HepG2 (cell line): ENCODE measurements at regions not wholly inside any gene's neighbourhood (a gene's known extent, or its start where the extent isn't known, plus 50 kb on each side); places are given as distances from the start of the nearest gene placed in this dataset.

ENCODE experiments used
- ATAC-seq: fragments of 200-7000 bp; cut with Tn5 transposase; 3 replicates; pipeline ENCODE4 v1.9.1; 2020; ENCODE audit warnings: mild to moderate bottlenecking, moderate library complexity
- BruUV-seq: library from RNA; stranded (reverse); fragments of 400-500 nt; replicated peaks from 2 replicates; lab custom pipeline; 2021; lab: Mats Ljungman, UMichigan
- CTCF ChIA-PET: fragments of 300-600 bp; formaldehyde crosslinking; extraction: SDS; loops from one replicate; lab custom pipeline; 2021; ENCODE audit warnings: low total read pairs, inconsistent platforms, low intra/inter-chr PET ratio; lab: Yijun Ruan, JAX
- POLR2A ChIA-PET: fragments of 350-600 bp; sonication (Branson Sonifier 250); formaldehyde crosslinking; loops from one replicate; lab custom pipeline; 2020; ENCODE audit warnings: antibody characterized with exemption, inconsistent platforms; lab: Yijun Ruan, JAX
- DNase-seq: peaks from one replicate; pipeline ENCODE4 v3.0.0-alpha.2; 2015; ENCODE audit warnings: low spot score
- FAIRE-seq: peaks from 3 replicates; lab custom pipeline; 2011; peaks lifted over from hg19 to GRCh38; lab: Jason Lieb, UNC
- H2AFZ ChIP-seq: one replicate; pipeline ENCODE4 v1.6.1; 2011; ENCODE audit warnings: low read length, inconsistent platforms
- H3K27ac ChIP-seq: fragments of 300-600 bp; 3 replicates; pipeline ENCODE4 v1.8.0; 2011; ENCODE audit warnings: mixed run types, mild to moderate bottlenecking, mixed read lengths, low read length, inconsistent platforms; ENCODE audit not compliant: insufficient read depth; ENCODE audit errors: extremely low read length
- H3K27me3 ChIP-seq, 2 experiments: fragments of 200-600 bp in 1 of 2; 2 replicates in 1 of 2; 3 replicates in 1 of 2; pipeline versions ENCODE4 v1.6.0 to v1.8.0; 2011; ENCODE audit warnings: low read length in 2 of 2, mild to moderate bottlenecking in 2 of 2, moderate library complexity in 2 of 2, inconsistent platforms in 1 of 2; ENCODE audit not compliant: insufficient read depth in 2 of 2, control insufficient read depth in 1 of 2
- H3K36me3 ChIP-seq, 2 experiments: fragments of 200-600 bp in 1 of 2; replicated peaks in 1 of 2; 2 replicates in 1 of 2; 3 replicates in 1 of 2; pipeline versions ENCODE4 v1.5.1 to v1.8.0; 2011; ENCODE audit warnings: low read length in 2 of 2, inconsistent platforms in 1 of 2; ENCODE audit not compliant: insufficient read depth in 2 of 2, control insufficient read depth in 1 of 2
- H3K4me1 ChIP-seq: 2 replicates; pipeline ENCODE4 v1.5.1; 2012; ENCODE audit warnings: low read length, inconsistent platforms; ENCODE audit not compliant: insufficient read depth
- H3K4me2 ChIP-seq: 2 replicates; pipeline ENCODE4 v1.6.0; 2011; ENCODE audit warnings: low read depth, low read length, inconsistent platforms
- H3K4me3 ChIP-seq, 3 experiments: fragments of 200-600 bp in 1 of 3; sonication (generic), shearing (Covaris generic) in 1 of 3; replicated peaks in 1 of 3; 2 replicates each; pipeline ENCODE4 v1.5.1; 2011 to 2016; ENCODE audit warnings: low read length in 3 of 3, inconsistent platforms in 2 of 3, low read depth in 2 of 3, mild to moderate bottlenecking in 2 of 3, control low read depth in 1 of 3, mixed read lengths in 1 of 3; ENCODE audit not compliant: insufficient read depth in 1 of 3
- H3K79me2 ChIP-seq: one replicate; pipeline ENCODE4 v1.6.1; 2011; ENCODE audit warnings: low read length, inconsistent platforms; ENCODE audit not compliant: insufficient read depth
- H3K9ac ChIP-seq: 2 replicates; pipeline ENCODE4 v1.6.0; 2011; ENCODE audit warnings: mild to moderate bottlenecking, low read depth, low read length, inconsistent platforms; ENCODE audit not compliant: insufficient read depth
- H3K9me3 ChIP-seq: 2 replicates; pipeline ENCODE4 v1.5.1; 2012; ENCODE audit warnings: mild to moderate bottlenecking, low read length
- H4K20me1 ChIP-seq: 2 replicates; pipeline ENCODE4 v1.6.0; 2011; ENCODE audit warnings: inconsistent platforms, mild to moderate bottlenecking, low read length, moderate library complexity; ENCODE audit not compliant: insufficient read depth
- CHD2 ChIP-seq: IDR thresholded peaks from 2 replicates; pipeline ENCODE4 v1.6.1; 2011; ENCODE audit warnings: low read depth, low read length, improper control_type of control experiment
- CSRNP2 ChIP-seq: sonication (generic); formaldehyde crosslinking; conservative IDR thresholded peaks from 2 replicates; pipeline ENCODE4 v1.8.0; 2022; ENCODE audit warnings: low read depth, missing genetic modification reagents
- HCFC1 ChIP-seq: fragments of 150-350 bp; IDR thresholded peaks from 2 replicates; pipeline ENCODE4 v1.6.1; 2014; ENCODE audit warnings: low read depth, low read length
- MAZ ChIP-seq, 2 experiments: sonication (generic) in 1 of 2; formaldehyde crosslinking in 1 of 2; IDR thresholded peaks; 2 replicates each; pipeline versions ENCODE4 v1.5.0 to v1.6.1; 2012 to 2020; ENCODE audit warnings: low read depth in 2 of 2, mild to moderate bottlenecking in 2 of 2, borderline replicate concordance in 1 of 2, improper control_type of control experiment in 1 of 2, low read length in 1 of 2, missing genetic modification reagents in 1 of 2, moderate library complexity in 1 of 2
- MXD3 ChIP-seq: IDR thresholded peaks from 2 replicates; pipeline ENCODE4 v1.6.1; 2016; ENCODE audit warnings: mild to moderate bottlenecking, missing biosample characterization, missing genetic modification reagents
- USF2 ChIP-seq, 2 experiments: sonication (generic) in 1 of 2; formaldehyde crosslinking in 1 of 2; IDR thresholded peaks; 2 replicates each; pipeline versions ENCODE4 v1.5.1 to v1.6.1; 2011 to 2020; ENCODE audit warnings: borderline replicate concordance in 1 of 2, low read depth in 1 of 2, low read length in 1 of 2, mild to moderate bottlenecking in 1 of 2, missing genetic modification reagents in 1 of 2, moderate library complexity in 1 of 2
- ZNF512 ChIP-seq: sonication (generic); formaldehyde crosslinking; IDR thresholded peaks from 2 replicates; pipeline ENCODE4 v1.4.0; 2020; ENCODE audit warnings: mild to moderate bottlenecking, missing genetic modification reagents
- ZNF607 ChIP-seq: sonication (generic); formaldehyde crosslinking; IDR thresholded peaks from 2 replicates; pipeline ENCODE4 v1.5.1; 2020; ENCODE audit warnings: missing genetic modification reagents, mild to moderate bottlenecking, borderline replicate concordance
- WGBS: methylation state at CpG from one replicate; pipeline ENCODE4 v1.1.6; 2017; ENCODE audit warnings: low lambda C conversion rate; 5-methylcytosine and 5-hydroxymethylcytosine counted together
- in situ Hi-C: cut with HindIII; loops from 2 replicates; pipeline ENCODE4 v1.10.0; 2017; ENCODE audit warnings: low pct_unique_long_range_greater_than_20kb; ENCODE audit not compliant: extremely low pct_ligation_motif_present
- intact Hi-C: fragments of 100-400 bp; cut with micrococcal nuclease; formaldehyde crosslinking; loops from one replicate; pipeline ENCODE4 v1.10.0; 2022; ENCODE audit not compliant: unreplicated experiment
- TF ChIP-seq, protein P1 (sequence below): IDR thresholded peaks from 2 replicates; pipeline ENCODE4 v1.4.0; 2020; ENCODE audit warnings: mild to moderate bottlenecking, missing genetic modification reagents
- TF ChIP-seq, protein P2 (sequence below): sonication (generic); formaldehyde crosslinking; IDR thresholded peaks from 2 replicates; pipeline ENCODE4 v1.5.0; 2020; ENCODE audit warnings: mild to moderate bottlenecking, low read depth, missing genetic modification reagents, borderline replicate concordance
- TF ChIP-seq, protein P3 (sequence below): sonication (generic); formaldehyde crosslinking; IDR thresholded peaks from 2 replicates; pipeline ENCODE4 v1.4.0; 2020; ENCODE audit warnings: missing genetic modification reagents

DNA sequence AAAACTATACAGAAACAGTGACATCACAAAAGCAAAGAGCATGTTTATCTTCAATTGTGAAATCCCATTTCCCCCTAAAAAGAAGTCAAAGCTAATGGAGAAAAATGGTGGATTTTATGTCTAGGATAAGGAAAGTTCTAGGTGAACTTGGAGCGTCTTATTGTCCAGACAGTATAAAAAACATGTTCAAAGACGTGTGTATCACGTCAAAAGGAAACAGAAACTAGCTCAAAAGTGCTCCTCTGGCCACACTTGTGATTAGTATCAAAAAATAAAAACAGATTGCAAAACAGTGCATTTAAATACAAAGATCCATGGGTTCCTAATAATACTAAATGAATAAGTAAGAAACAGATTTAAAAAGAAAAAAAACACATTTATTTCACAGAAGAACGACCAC, 568.9 kb downstream of the ANXA1 start:
- H3K79me2 ChIP-seq: no peaks in the 10 kb centered on the region
- in situ Hi-C loops (no loop called here), intact Hi-C loops (no loop called here)
- no peak overlapping the region for H3K9ac ChIP-seq
- no peak for ATAC-seq
- WGBS: 4% methylated on average over 4 of the region's 4 CpGs
- ChIA-PET CTCF (no interaction called here), POLR2A (no interaction called here)
- H3K4me1 ChIP-seq: no peaks in the 10 kb centered on the region
- no peaks in the 10 kb centered on the region for H3K27me3 ChIP-seq
- H4K20me1 ChIP-seq: no peaks in the 10 kb centered on the region
- no peaks in the 10 kb centered on the region for H3K9me3 ChIP-seq
- H3K36me3 ChIP-seq: no peaks in the 10 kb centered on the region
- BruUV-seq: no TSS peak
- no peak for FAIRE-seq
- no peak overlapping the region for H3K4me3 ChIP-seq
- no peak overlapping the region for H3K4me2 ChIP-seq
- no peak overlapping the region for H3K27ac ChIP-seq
- no peak for DNase-seq
- H2AFZ ChIP-seq: no peak overlapping the region
- TF ChIP-seq ZNF512 (no peak), MAZ (IDR thresholded peaks at IDR 0.05; ENCODE audit: borderline replicate concordance, low read depth, low read length) (no peak), MAZ (CRISPR knock-in tag; IDR thresholded peaks at IDR 0.05; ENCODE audit: low read depth) (no peak), ZNF607 (CRISPR knock-in tag) (no peak), CSRNP2 (CRISPR knock-in tag) (no peak), MXD3 (CRISPR knock-in tag) (no peak), CHD2 (no peak), HCFC1 (no peak), USF2 (IDR thresholded peaks at IDR 0.05; ENCODE audit: low read depth, low read length) (no peak), USF2 (CRISPR knock-in tag; IDR thresholded peaks at IDR 0.05; ENCODE audit: borderline replicate concordance) (no peak)
- TF ChIP-seq, protein P1, sequence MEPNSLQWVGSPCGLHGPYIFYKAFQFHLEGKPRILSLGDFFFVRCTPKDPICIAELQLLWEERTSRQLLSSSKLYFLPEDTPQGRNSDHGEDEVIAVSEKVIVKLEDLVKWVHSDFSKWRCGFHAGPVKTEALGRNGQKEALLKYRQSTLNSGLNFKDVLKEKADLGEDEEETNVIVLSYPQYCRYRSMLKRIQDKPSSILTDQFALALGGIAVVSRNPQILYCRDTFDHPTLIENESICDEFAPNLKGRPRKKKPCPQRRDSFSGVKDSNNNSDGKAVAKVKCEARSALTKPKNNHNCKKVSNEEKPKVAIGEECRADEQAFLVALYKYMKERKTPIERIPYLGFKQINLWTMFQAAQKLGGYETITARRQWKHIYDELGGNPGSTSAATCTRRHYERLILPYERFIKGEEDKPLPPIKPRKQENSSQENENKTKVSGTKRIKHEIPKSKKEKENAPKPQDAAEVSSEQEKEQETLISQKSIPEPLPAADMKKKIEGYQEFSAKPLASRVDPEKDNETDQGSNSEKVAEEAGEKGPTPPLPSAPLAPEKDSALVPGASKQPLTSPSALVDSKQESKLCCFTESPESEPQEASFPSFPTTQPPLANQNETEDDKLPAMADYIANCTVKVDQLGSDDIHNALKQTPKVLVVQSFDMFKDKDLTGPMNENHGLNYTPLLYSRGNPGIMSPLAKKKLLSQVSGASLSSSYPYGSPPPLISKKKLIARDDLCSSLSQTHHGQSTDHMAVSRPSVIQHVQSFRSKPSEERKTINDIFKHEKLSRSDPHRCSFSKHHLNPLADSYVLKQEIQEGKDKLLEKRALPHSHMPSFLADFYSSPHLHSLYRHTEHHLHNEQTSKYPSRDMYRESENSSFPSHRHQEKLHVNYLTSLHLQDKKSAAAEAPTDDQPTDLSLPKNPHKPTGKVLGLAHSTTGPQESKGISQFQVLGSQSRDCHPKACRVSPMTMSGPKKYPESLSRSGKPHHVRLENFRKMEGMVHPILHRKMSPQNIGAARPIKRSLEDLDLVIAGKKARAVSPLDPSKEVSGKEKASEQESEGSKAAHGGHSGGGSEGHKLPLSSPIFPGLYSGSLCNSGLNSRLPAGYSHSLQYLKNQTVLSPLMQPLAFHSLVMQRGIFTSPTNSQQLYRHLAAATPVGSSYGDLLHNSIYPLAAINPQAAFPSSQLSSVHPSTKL (CRISPR knock-in tag): no peak
- TF ChIP-seq, protein P2, sequence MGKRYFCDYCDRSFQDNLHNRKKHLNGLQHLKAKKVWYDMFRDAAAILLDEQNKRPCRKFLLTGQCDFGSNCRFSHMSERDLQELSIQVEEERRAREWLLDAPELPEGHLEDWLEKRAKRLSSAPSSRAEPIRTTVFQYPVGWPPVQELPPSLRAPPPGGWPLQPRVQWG (CRISPR knock-in tag): no peak
- TF ChIP-seq, protein P3, sequence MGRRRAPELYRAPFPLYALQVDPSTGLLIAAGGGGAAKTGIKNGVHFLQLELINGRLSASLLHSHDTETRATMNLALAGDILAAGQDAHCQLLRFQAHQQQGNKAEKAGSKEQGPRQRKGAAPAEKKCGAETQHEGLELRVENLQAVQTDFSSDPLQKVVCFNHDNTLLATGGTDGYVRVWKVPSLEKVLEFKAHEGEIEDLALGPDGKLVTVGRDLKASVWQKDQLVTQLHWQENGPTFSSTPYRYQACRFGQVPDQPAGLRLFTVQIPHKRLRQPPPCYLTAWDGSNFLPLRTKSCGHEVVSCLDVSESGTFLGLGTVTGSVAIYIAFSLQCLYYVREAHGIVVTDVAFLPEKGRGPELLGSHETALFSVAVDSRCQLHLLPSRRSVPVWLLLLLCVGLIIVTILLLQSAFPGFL: no peak
